HG03135 (cell line): ENCODE measurements at regions not wholly inside any gene's neighbourhood (a gene's known extent, or its start where the extent isn't known, plus 50 kb on each side); places are given as distances from the start of the nearest gene placed in this dataset.

Experiments used
- ATAC-seq: cut with Tn5 transposase; IDR thresholded peaks from one replicate; pipeline ENCODE4 v1.9.1; 2021; ENCODE audit warnings: mild to moderate bottlenecking, moderate library complexity; ENCODE audit not compliant: unreplicated experiment

DNA sequence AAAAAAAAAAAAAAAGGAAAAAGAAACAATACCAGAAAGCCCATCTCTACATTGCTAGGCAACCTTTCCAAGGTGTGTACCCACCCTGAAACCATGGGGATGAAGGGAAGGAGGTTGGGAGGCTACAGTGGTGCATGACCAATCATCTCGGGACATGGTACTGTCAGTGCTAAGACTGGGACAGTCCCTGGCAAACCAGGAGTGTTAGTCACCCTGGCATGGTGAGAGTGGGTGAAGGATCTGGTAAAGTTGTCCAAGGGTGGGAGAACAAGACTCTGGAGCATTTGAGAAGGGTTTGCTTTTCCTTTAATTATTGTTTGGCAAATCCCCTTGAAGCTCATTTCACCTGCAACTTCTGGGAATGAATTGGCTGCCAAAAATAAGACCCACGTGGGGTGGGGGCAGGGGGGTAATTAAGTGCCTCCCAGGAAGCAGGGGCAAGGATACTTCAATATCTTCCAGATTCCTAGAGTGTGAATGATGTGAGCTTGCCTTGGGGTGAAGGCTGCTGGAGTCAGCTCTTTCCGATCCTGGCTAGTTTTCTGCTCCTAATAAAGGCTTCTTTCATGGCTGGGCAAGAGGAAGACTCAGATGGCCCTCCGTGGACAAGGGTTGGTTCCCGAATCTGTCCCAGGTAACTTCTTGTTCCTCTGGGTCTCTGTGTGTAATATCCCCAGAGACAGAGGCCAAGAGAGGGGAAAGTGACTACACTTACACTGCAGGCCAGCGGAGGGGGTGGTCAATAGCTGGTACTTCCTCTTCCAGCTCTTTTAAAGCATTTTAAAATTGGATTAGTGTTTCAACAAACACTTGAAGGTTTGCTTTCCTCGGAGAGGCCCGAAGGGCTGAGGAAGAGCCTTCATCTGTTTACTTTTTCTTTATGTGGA lies 61.6 kb upstream of the SPRY4 start:
- ATAC-seq = no peak

GRCh38 chr5:142385194-142385593 lies 60.4 kb upstream of the SPRY4 start:
- no peak for ATAC-seq

DNA sequence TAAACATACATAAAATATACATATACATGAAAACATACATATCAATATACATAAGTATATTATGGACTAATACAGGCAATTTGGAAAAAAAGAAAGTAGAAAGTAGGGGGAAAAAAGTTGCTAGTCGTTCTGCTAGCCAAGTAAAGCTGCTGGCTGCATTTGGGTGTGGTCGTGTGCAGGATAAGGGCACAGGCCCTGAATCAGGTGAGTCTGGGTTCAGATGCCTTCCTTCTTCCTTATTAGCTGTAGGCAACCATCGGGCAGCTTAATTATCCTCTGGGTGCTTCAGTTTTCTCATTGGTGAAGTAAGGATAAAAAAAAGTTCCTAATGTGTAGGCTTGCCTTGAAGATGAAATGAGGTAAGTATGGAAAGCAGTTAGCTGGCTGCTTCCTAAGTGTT lies 59.2 kb upstream of the SPRY4 start:
- no peak for ATAC-seq

DNA sequence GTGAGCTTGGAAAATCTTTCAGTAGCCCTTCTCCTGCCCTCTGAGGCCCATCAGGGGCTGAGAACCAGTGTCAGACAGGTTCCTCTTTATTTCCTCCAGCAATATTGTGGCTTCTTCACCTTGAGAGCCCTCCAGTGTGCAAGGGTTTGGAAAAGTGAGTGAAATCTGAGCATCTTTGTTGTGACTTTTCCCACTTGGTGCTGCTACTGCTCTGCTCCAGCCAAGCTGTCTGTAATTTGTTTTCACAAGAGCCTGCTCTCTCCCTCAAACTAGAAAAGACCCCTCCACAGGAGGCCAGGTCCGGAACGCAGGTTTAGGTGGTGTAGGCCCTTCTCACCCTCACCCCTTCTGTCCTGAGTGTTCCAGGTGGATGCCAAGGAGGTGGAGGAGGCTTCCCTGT lies 57.4 kb upstream of the SPRY4 start:
- no peak for ATAC-seq

- no peak for ATAC-seq
These were observed 54.2 kb upstream of the SPRY4 start for GRCh38 chr5:142378737-142379634.

DNA sequence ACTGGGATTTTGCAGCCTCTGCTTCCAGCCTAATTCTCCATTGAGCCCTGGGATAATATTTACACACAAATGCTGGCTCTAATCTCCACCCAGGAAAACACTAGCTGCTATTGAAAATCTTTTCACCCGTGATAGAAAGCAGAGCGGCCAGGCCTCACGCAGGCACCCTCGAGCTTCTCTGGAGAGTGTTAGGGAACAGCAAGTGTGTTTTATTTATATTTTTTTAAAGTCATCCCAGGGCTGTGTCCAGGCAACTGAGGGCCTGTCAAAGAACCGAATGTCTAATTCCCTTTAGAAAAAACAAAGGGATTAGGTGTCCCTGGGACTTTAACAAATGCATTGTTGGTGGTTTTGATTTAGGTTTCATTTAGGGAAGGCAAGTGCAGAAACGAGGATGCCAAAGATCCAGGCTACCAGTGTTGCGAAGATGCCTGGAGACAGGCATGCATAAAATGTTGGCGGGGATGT lies 51.2 kb upstream of the SPRY4 start:
- ATAC-seq = no peak
